ENCODE measurements at regions not wholly inside any gene's neighbourhood (a gene's known extent, or its start where the extent isn't known, plus 50 kb on each side); places are given as distances from the start of the nearest gene placed in this dataset.
A peak's percentile ranks its signal among the peaks of the same experiment; 100 is the strongest.

GRCh38 chr12:115322275-115322674, 638.3 kb upstream of the TBX3 start:
- peak; percentile 81 for DNase-seq
- H3K36me3 Mint-ChIP-seq (ENCODE audit: low read depth): peaks cover 4% of the 10 kb centered on the region; the same call in 1 of the 2 replicates
- H3K4me3 Mint-ChIP-seq: peak overlapping the region; percentile 72
- H3K4me1 Mint-ChIP-seq (ENCODE audit: low read depth): peaks cover 74% of the 10 kb centered on the region
- peak overlapping the region; percentile 86 for H3K27ac Mint-ChIP-seq
- TF ChIP-seq CTCF (IDR thresholded peaks at IDR 0.05): no peak
- H3K27me3 Mint-ChIP-seq (ENCODE audit: insufficient read depth): no peaks in the 10 kb centered on the region; the same call in 1 of the 2 replicates
- H3K9me3 Mint-ChIP-seq: no peaks in the 10 kb centered on the region

GRCh38 chr12:115320967-115321366, 637.0 kb upstream of the TBX3 start:
- no peak for TF ChIP-seq CTCF (IDR thresholded peaks at IDR 0.05)
- peaks cover 4% of the 10 kb centered on the region; the same call in 1 of the 2 replicates for H3K36me3 Mint-ChIP-seq (ENCODE audit: low read depth)
- no peaks in the 10 kb centered on the region; the same call in 1 of the 2 replicates for H3K27me3 Mint-ChIP-seq (ENCODE audit: insufficient read depth)
- H3K27ac Mint-ChIP-seq: peak overlapping the region; percentile 86
- H3K4me3 Mint-ChIP-seq: peak overlapping the region; percentile 55; the same call in 1 of the 2 replicates
- no peaks in the 10 kb centered on the region for H3K9me3 Mint-ChIP-seq
- H3K4me1 Mint-ChIP-seq (ENCODE audit: low read depth): peaks cover 73% of the 10 kb centered on the region
- no peak for DNase-seq

GRCh38 chr12:115320451-115320850, 636.5 kb upstream of the TBX3 start:
- peak overlapping the region; percentile 86; the same call in 1 of the 2 replicates for H3K27ac Mint-ChIP-seq
- no peak for TF ChIP-seq CTCF (IDR thresholded peaks at IDR 0.05)
- no peaks in the 10 kb centered on the region; the same call in 1 of the 2 replicates for H3K27me3 Mint-ChIP-seq (ENCODE audit: insufficient read depth)
- no peak for DNase-seq
- H3K9me3 Mint-ChIP-seq: no peaks in the 10 kb centered on the region
- H3K4me1 Mint-ChIP-seq (ENCODE audit: low read depth): peaks cover 68% of the 10 kb centered on the region
- peaks cover 4% of the 10 kb centered on the region; the same call in 1 of the 2 replicates for H3K36me3 Mint-ChIP-seq (ENCODE audit: low read depth)
- no peak overlapping the region for H3K4me3 Mint-ChIP-seq

GRCh38 chr12:115319446-115320040, 635.6 kb upstream of the TBX3 start:
- no peak for DNase-seq
- Mint-ChIP-seq H3K27ac (no peak overlapping the region), H3K4me1 (ENCODE audit: low read depth) (peaks cover 63% of the 10 kb centered on the region), H3K4me3 (no peak overlapping the region), H3K27me3 (ENCODE audit: insufficient read depth) (no peaks in the 10 kb centered on the region; the same call in 1 of the 2 replicates), H3K9me3 (no peaks in the 10 kb centered on the region), H3K36me3 (ENCODE audit: low read depth) (peaks cover 4% of the 10 kb centered on the region; the same call in 1 of the 2 replicates)
- TF ChIP-seq CTCF (IDR thresholded peaks at IDR 0.05): no peak

GRCh38 chr12:115313929-115314328, 630.0 kb upstream of the TBX3 start:
- peak; percentile 69 for DNase-seq
- peak overlapping the region; percentile 55 for H3K27ac Mint-ChIP-seq
- peaks cover 32% of the 10 kb centered on the region for H3K4me1 Mint-ChIP-seq (ENCODE audit: low read depth)
- H3K4me3 Mint-ChIP-seq: peak overlapping the region; percentile 6
- H3K36me3 Mint-ChIP-seq (ENCODE audit: low read depth): no peaks in the 10 kb centered on the region
- no peak for TF ChIP-seq CTCF (IDR thresholded peaks at IDR 0.05)
- H3K27me3 Mint-ChIP-seq (ENCODE audit: insufficient read depth): no peaks in the 10 kb centered on the region
- H3K9me3 Mint-ChIP-seq: no peaks in the 10 kb centered on the region
